Keratinocyte (primary cell): ENCODE measurements at regions not wholly inside any gene's neighbourhood (a gene's known extent, or its start where the extent isn't known, plus 50 kb on each side); places are given as distances from the start of the nearest gene placed in this dataset.

Experiments
- CTCF ChIP-seq, 3 experiments: IDR thresholded peaks in 1 of 3; conservative IDR thresholded peaks in 1 of 3; optimal IDR thresholded peaks in 1 of 3; 2 replicates in 2 of 3; 3 replicates in 1 of 3; pipeline versions ENCODE3 to v1.5.1; 2011; ENCODE audit warnings: low read length in 3 of 3, mild to moderate bottlenecking in 3 of 3, moderate library complexity in 2 of 3, control low read depth in 1 of 3, inconsistent platforms in 1 of 3; ENCODE audit not compliant: insufficient read depth in 2 of 3; ENCODE audit errors: extremely low read depth in 1 of 3
- EZH2 ChIP-seq: IDR thresholded peaks from one replicate; pipeline ENCODE4 v1.6.1; 2012; ENCODE audit warnings: inconsistent platforms, mild to moderate bottlenecking, low read length, moderate library complexity

- TF ChIP-seq CTCF (optimal IDR thresholded peaks at IDR 0.05 in 1 of 3, IDR thresholded peaks at IDR 0.05 in 1 of 3, conservative IDR thresholded peaks at IDR 0.05 in 1 of 3; ENCODE audit: extremely low read depth in 1 of 3, insufficient read depth in 2 of 3, low read length in 3 of 3) (no peak), EZH2 (no peak)
Measured at GRCh38 chr13:64453831-64454230, 2776.3 kb downstream of the PCDH9 start.
